ENCODE measurements at regions not wholly inside any gene's neighbourhood (a gene's known extent, or its start where the extent isn't known, plus 50 kb on each side); places are given as distances from the start of the nearest gene placed in this dataset.

DNA sequence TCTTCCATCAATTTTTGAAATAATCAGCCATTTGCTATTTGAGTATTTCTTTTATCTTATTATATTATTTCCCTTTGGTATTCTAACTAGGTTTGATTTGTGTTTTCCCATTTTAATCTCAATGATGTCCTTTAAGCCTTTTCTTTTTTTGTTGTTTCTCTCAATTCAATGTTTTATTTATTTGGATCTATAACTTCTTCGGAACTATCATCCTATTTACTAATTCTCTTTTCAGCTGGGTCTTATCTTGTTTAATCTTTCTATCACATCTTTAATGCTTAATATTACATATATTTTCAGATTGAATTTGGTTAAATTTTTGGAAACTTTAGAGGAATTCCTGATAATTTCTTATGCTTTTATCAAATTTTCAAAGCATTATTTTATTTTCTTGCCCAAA lies 448.3 kb downstream of the SOX11 start:
- H3K23me2 ChIP-seq (ENCODE audit: low read depth, low read length), result no peaks in the 10 kb centered on the region
- no peak for FAIRE-seq
- H2BK12ac ChIP-seq (ENCODE audit: low read depth, low read length), result no peak overlapping the region
- CTCF ChIA-PET (ENCODE audit: partially characterized antibody), result no interaction called here
- H3K36me3 ChIP-seq (ENCODE audit: control insufficient read depth in 2 of 4, insufficient read depth in 4 of 4, low read length in 3 of 4), result no peaks in the 10 kb centered on the region
- WGBS, 2 experiments (ENCODE audit: extremely low coverage in 1 of 2, insufficient coverage in 1 of 2, insufficient read length in 1 of 2, insufficient replicate concordance in 2 of 2, low coverage in 1 of 2, low lambda C conversion rate in 2 of 2, missing lambda C conversion rate in 1 of 2), result 96% methylated on average over 1 of the region's 1 CpG; no CpG with 5 or more reads in 1 of the 2 experiments
- no peak overlapping the region for H2AK5ac ChIP-seq (ENCODE audit: low read depth, low read length)
- no peaks in the 10 kb centered on the region for H3K79me2 ChIP-seq (ENCODE audit: control insufficient read depth in 1 of 2, insufficient read depth in 2 of 2, low read length in 2 of 2)
- H4K91ac ChIP-seq (replicated peaks; ENCODE audit: insufficient read length, low read length), result no peak overlapping the region
- no peaks in the 10 kb centered on the region for H3K27me3 ChIP-seq (replicated peaks in 1 of 4; ENCODE audit: control insufficient read depth in 3 of 4, extremely low read depth in 1 of 4, insufficient read depth in 3 of 4, low read length in 3 of 4)
- H3K4ac ChIP-seq (replicated peaks; ENCODE audit: insufficient read length, low read depth, low read length), result no peak overlapping the region
- no peak overlapping the region for H3K23ac ChIP-seq (ENCODE audit: insufficient read length)
- H2BK20ac ChIP-seq (ENCODE audit: low read length), result no peak overlapping the region
- H3K4me3 ChIP-seq (ENCODE audit: extremely low read depth in 1 of 4, insufficient read depth in 2 of 4, low read depth in 3 of 4, low read length in 4 of 4), result no peak overlapping the region
- H3K4me2 ChIP-seq (ENCODE audit: insufficient read depth in 1 of 2, low read depth in 2 of 2, low read length in 2 of 2), result no peak overlapping the region
- no peaks in the 10 kb centered on the region for H4K20me1 ChIP-seq (replicated peaks in 1 of 2; ENCODE audit: control insufficient read depth in 1 of 2, insufficient read depth in 2 of 2, low read length in 2 of 2)
- POLR2A ChIA-PET (ENCODE audit: partially characterized antibody), result no interaction called here
- H4K5ac ChIP-seq (ENCODE audit: insufficient read length, low read depth, low read length), result no peak overlapping the region
- H4K8ac ChIP-seq (ENCODE audit: extremely low read depth, insufficient read depth, low read length), result no peak overlapping the region
- H3K9ac ChIP-seq (replicated peaks in 1 of 4; ENCODE audit: extremely low read depth in 1 of 4, low read depth in 3 of 4, low read length in 3 of 4), result no peak overlapping the region
- no peak overlapping the region for H3K27ac ChIP-seq (ENCODE audit: low read depth, low read length)
- H3K9me3 ChIP-seq (ENCODE audit: insufficient read depth in 2 of 2, low read depth in 1 of 2, low read length in 1 of 2), result peaks cover 0 to 3% of the 10 kb centered on the region in 2 experiments; a peak in 1 of 4 replicates
- no peak overlapping the region for H3K56ac ChIP-seq (replicated peaks; ENCODE audit: insufficient read length, low read depth, low read length)
- no peak overlapping the region for H2BK15ac ChIP-seq (ENCODE audit: low read length)
- H3K18ac ChIP-seq (ENCODE audit: extremely low read depth, low read length), result no peak overlapping the region
- no peak for DNase-seq (ENCODE audit: low read depth in 1 of 2, low spot score in 2 of 2)
- H3K14ac ChIP-seq (ENCODE audit: insufficient read length), result no peak overlapping the region
- no peak overlapping the region for H2AFZ ChIP-seq (ENCODE audit: low read length)
- no peaks in the 10 kb centered on the region for H3K4me1 ChIP-seq (replicated peaks in 1 of 4; ENCODE audit: control insufficient read depth in 3 of 4, insufficient read depth in 4 of 4, low read length in 3 of 4)
- no peaks in the 10 kb centered on the region for H3K79me1 ChIP-seq (ENCODE audit: low read depth, low read length)
- TF ChIP-seq NANOG (IDR thresholded peaks at IDR 0.05; ENCODE audit: insufficient read depth, low read depth, low read length, poor library complexity, severe bottlenecking) (no peak), RNF2 (IDR thresholded peaks at IDR 0.05; ENCODE audit: borderline replicate concordance, low read depth, low read length, missing control alignments, poor library complexity, severe bottlenecking) (no peak)
- TF ChIP-seq, protein P1, sequence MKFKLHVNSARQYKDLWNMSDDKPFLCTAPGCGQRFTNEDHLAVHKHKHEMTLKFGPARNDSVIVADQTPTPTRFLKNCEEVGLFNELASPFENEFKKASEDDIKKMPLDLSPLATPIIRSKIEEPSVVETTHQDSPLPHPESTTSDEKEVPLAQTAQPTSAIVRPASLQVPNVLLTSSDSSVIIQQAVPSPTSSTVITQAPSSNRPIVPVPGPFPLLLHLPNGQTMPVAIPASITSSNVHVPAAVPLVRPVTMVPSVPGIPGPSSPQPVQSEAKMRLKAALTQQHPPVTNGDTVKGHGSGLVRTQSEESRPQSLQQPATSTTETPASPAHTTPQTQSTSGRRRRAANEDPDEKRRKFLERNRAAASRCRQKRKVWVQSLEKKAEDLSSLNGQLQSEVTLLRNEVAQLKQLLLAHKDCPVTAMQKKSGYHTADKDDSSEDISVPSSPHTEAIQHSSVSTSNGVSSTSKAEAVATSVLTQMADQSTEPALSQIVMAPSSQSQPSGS (IDR thresholded peaks at IDR 0.05; ENCODE audit: low read length), result no peak
- no peak overlapping the region for H2BK120ac ChIP-seq (replicated peaks; ENCODE audit: low read depth, low read length)
- no peak overlapping the region for H2BK5ac ChIP-seq (ENCODE audit: low read depth, low read length)

All from H1 (cell line).